Esophagus squamous epithelium (tissue), 4 donors: ENCODE measurements at regions not wholly inside any gene's neighbourhood (a gene's known extent, or its start where the extent isn't known, plus 50 kb on each side); places are given as distances from the start of the nearest gene placed in this dataset.
A peak's percentile ranks its signal among the peaks of the same experiment; 100 is the strongest.

Source experiments
- CTCF ChIP-seq, 6 experiments: fragments of 450-650 bp in 4 of 6; fragments of 200-600 bp in 2 of 6; sonication (generic) in 2 of 6; IDR thresholded peaks; one replicate each; pipeline ENCODE4 v1.5.1; 2016 to 2019; ENCODE audit warnings: antibody characterized with exemption in 6 of 6, mild to moderate bottlenecking in 4 of 6, moderate library complexity in 4 of 6
- POLR2A ChIP-seq, 4 donors: fragments of 450-650 bp; IDR thresholded peaks; one replicate each; pipeline ENCODE4 v1.6.1; 2017; ENCODE audit warnings: antibody characterized with exemption in 4 of 4, mild to moderate bottlenecking in 4 of 4, moderate library complexity in 3 of 4

DNA sequence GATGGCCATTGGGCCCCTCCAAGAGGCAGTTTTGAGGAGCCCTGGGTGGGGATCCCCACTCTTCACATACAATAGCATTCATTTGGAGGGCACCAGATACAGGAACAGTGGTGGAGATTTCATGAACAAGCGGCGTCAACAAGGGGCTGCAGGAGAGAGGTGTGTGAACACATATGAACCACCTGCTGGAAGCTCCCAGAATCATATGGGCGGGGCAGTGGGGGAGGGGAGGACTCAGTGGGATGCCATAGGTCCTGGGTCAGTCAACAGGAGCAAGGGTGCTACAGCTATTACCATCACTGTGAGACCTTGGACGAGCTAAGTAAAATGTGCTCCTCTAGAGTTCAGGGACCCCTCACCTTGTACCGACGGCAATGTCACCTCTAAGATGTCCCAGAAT, 100.4 kb upstream of the IRF2BP2 start:
- TF ChIP-seq CTCF (IDR thresholded peaks at IDR 0.05) (no peak), POLR2A (IDR thresholded peaks at IDR 0.05) (peak in 1 of 4 donors; percentile 7)
